ENCODE measurements at regions not wholly inside any gene's neighbourhood (a gene's known extent, or its start where the extent isn't known, plus 50 kb on each side); places are given as distances from the start of the nearest gene placed in this dataset.

DNA sequence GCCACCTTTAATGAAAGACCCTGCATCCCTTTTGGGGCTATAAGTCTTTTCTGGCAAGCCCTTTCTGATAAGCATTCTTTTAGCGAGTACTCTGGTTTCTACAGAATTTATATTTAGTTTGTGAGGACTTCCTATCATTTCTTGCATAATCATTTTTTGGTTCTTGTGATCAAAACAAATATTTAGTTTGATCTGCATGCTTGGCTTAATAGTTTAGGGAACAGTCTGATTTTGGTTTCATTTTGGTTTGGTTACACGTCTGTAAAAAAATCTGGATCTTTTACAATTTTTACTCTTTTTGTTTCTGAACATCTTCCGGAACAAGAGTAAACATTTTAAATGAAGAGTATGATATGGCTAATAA, 1074.4 kb downstream of the CDH9 start:
- no peak for DNase-seq

DNA sequence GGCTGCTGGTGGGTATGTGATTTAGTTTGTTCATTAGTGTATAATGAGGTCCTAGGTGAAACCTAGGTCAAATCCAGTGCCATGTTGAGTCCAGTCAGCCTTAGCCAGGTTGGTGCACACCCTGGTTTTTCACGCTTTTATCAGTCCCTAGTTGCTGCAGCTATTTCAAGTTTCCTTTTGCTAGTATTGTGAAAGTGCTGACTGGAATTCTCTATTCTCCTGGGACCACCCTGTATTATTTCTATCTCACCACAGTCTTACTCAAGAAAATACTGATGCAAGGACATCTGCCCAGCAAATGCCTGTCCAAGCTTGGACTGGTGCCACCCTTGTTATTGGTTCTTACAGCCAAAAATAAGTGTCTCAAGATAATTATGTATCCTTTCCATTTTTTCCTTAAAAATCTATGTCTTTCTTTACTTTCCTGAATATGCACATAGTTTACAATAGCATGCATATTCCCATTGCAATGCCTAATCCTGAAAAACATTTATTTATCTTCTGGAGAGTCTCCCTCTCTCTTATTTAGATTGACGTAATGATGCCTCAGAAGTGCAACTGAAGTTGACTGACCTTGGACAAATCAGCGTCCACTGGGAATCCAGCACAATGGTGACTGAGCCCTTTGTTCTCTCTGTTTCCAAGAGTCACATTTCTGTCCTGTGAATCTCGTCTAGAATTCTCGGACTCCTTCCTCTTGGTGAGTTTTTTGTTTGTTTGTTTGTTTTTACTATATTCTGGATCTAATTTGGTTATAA, 1075.0 kb downstream of the CDH9 start:
- DNase-seq, result no peak

DNA sequence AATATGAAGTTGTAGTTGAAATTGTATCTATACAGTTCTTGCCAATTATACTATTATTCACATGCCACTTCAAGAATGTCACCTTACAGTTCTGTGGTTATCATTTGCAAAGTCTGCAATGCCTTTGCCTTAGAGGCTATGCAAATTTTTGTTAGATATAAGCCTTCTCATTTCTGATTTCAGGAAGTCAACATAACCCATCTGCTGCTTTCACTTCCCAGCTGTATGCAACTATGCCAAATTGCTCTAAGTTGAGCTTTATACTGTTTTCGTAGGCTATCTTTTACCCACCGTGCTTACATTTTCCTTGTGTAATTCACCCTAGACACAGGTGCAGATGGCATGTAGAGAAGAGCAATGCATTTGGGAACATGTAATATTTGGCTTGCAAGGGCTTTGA, 1083.0 kb downstream of the CDH9 start:
- DNase-seq, result no peak

DNA sequence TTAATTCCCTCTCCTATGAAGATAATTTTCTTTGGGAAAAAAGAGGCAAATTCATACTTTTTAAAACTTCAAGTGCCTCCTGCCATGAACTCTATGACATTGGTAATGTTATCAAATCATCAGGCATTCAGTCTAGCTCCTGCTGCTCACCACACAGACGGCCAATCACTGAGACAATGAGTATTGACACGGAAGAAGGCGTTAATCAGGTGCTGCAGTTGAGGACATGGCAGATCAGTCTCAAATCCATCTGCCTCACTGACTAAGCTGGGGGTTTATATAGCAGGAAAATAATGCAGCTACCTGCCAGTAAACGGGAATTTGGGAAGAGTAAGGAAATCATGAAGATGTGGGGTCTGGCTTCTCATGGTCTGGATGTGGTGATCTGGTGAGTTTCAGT, 1087.7 kb downstream of the CDH9 start:
- DNase-seq, result no peak

DNA sequence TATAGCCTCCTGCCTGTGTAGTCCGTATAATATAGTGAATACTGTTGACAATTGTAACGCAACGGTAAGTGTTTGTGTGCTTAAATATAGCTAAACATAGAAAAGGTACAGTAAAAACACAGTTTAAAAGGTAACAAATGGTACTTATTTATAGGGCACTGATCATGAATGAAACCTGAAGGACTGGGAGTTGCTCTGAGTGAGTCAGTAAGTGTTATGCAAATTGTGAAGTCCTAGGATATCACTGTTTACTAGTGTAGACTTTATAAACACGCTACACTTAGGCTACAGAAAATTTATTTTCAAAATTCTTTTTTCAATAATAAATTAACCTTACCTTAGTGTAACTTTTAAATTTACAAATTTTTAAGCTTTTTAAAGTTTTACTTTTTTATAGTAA, 1090.1 kb downstream of the CDH9 start:
- no peak for DNase-seq

DNA sequence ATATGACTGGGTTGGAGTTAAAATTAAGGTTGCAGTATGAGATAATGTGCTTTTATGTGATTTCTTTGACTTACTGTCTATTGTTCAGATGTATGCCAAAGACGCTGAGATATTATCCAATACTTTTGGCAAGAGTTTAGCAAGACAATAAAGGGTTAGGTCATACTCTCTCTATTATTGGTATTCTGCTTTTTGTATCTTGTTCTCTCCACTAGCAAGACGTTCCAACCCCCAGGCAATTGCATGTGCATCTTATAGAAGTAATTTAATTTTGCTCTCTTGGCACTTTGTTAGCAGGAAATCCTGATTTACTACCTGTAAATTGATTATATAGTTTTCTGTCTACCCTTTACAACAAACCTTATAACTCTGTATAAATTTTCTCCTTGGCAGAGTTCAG, 1093.6 kb downstream of the CDH9 start:
- DNase-seq, result no peak

DNA sequence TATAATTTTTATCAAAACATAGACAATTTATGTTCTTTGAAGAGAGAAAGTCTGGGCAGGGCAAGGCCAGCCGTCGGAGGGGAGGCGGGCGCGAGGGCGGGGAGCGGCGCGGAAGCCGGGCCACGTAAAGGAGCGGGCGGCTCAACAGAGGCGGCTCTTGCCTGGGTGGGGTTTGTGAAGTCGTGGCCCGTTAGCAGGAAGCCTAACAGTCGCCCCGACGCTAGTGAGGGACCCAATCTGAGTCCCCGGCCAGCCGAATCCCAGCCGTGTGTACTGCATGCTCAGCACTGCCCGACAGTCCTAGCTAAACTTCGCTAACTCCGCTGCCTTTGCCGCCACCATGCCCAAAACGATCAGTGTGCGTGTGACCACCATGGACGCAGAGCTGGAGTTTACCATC, 1129.2 kb downstream of the CDH9 start:
- DNase-seq, result no peak

DNA sequence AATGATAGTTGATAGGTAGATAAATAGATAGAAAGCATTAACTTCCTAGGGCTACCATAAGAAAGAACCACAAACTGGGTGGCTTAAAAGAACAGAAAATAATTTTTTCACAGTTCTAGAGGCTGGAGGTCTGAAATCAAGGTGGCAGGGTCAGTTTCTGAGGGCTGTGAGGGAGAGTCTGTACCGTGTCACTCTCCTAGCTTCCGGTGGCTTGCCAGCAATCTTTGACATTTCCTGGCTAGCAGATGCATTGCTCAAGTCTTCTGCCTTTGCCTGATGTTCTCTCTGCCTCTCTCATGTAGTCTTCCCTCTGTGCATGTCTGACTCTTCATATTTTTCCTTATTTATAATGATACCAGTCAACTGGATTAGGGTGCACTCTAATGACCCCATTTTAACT, 1132.7 kb downstream of the CDH9 start:
- no peak for DNase-seq

DNA sequence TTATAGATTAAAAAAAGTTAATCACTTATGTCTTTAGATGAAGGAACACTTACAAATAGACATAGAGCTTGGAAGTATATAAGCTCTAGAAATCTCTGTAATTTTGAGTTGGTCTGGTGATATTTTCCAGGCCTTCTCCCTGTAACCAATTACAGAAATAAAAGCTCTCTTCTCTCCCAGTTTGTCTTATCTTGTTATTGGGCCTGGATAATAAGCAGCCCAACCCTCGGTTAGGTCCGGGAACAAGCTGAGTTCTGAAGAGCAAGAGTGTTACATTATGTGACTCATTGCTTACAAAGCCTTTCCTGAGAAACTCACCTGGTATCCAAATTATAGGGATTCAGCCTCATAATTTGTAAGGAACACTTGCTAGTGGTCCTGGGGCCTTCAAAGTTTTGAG, 1146.2 kb downstream of the CDH9 start:
- peak; percentile 67 for DNase-seq

DNA sequence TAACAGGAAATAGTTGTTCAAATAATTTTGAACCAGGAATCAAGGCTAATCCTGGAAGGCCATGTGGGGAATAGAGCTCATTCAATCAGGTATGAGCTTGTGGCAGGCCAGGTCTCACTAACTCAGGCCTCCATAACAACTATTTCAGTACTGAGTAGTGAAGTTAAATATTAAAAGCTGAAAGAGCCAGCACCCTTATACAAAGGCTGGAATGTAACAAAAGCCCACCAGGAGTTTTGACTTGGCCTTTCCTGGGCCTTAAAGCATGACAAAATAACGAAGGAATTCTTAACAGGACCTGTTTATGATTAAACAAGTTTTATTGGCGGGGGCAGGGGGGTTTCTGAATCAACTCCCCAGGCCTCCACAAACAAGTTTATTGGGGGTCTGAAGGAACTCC, 1146.7 kb downstream of the CDH9 start:
- DNase-seq, result no peak

DNA sequence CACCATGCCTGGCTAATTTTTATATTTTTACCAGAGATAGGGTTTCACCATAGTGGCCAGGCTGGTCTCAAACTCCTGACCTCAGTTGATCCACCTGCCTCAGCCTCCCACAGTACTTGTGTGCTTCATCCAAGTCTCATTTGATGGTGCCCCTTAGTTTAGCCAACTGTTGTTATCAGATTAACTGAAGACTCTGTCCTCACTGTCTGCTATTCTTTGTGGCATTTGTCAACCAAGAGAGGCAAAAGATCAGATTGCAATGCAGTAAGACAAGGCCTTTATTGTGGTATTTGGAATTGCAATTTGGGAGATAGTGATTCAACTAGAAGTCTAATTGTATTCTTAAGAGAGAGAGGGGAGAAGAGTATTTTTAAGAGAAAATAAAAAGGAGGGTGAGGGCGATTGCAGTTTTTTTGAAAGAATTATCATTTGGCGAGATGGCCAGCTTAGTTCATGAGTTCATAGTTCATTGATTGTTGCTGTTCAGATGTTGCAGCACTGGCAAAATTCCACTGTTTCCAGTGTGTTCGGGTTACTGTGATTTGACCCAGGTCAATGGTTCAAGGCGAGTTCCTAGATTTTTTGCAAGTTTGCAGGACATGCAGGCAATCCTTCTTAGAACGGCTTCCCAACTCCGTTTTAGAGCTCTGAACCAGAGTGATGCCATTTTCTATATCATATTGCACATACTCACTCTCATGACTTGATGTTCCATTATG, 1156.9 kb downstream of the CDH9 start:
- no peak for DNase-seq

DNA sequence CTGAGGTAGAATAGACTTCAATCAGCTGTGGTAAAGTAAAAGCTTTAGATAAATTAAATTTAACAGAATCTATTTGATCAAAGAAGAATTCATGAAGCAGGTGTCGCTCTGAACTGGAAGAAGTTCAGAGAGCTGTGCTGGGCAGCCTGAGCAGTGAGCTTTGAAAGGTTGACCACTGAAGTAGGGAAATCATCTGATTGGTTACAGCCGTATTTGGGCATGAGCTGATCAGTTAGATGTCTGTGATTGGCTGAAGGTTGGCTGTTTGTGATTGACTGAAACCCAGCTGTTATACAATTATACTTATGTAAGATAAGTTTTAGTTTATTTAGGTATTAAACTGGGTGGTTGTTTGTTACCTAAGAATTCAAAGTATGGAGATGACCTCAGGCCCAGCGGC, 1174.6 kb downstream of the CDH9 start:
- no peak for DNase-seq

DNA sequence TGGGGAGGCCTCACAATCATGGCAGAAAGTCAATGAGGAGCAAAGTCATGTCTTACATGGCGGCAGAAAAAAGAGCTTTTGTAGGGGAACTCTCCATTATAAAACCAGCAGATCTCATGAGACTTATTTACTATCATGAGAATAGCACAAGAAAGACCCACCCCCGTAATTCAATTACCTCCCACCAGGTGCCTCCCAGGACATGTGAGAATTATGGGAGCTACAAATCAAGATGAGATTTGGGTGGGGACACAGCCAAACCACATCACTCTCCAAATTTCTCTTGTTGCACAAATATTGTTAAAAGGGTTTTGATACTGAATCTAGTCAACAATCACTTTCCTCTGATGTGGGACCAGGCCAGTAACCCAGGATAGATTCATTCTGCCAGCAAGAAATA, 1176.1 kb downstream of the CDH9 start:
- DNase-seq, result no peak

DNA sequence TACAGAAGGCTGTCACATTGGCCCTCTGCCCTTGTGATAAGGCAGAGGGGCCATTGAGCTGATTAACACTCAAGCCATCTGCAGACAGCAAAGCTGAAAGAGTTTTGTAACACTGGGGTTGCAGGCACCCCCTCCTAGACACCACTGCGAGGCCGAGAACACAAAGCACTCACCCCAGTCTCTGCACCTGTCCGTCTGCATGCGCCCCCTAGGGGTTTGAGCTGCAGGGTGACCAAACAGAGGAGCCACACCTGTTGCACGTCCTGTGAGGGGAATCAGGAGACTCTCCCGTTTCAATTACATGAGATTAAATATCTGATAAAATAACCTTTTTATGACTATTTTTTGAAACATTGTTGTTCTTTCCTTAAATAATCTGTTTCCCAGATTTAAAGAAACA, 1180.4 kb downstream of the CDH9 start:
- no peak for DNase-seq

DNA sequence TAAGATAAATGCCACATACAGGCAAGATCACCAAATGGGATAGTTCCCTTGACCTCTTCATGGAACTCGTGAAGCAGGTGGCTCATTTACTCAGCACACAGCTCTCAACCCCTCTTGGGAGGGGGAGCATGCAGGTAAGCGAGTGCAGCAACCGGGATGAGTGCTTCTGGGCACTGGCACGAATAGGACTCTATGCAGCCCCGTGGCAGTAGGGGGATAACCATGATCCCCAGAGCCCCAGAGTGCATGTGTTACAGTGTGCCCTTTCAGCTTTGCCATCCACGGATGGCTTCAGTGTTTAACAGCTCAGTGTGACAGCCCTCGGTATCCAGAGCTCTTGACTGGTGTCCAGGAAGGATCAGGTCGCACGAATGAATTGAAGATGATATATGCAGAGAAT, 1187.1 kb downstream of the CDH9 start:
- DNase-seq, result no peak

DNA sequence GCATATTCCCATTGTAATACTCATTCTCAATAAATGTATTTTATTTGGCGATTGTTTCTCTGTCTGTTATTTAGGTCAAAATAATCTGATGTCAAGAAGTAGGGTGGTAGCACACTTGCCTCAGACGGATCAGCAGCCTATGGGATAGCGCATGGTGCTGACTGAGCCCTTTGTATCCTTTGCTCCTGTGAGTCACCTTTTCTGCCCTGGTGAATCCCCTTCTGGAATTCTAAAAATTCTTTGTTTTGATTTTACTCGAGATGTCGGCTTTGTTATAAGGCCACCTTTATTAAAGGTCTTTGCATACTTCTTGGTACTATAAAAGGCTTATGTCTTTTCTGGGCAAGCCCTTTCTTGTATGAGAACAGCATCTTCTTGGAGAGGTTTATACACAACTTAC, 1187.8 kb downstream of the CDH9 start:
- peak; percentile 79 for DNase-seq

DNA sequence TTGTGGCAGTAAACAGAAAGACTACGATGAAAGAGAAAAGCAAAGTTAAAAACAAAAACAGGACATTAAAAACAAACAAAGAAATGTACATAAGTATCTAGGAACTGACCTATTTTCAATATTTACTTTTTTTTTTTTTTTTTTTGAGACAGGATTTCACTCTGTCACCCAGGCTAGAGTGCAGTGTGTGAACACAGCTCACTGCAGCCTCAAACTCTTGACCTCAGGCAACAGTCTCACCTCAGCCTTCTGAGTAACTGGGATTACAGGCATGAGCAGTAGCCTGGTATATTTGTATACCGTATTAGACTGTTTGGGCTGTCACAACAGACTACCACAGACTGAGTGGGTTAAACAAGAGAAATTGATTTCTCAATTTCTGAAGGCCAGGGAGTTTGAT, 1189.1 kb downstream of the CDH9 start:
- no peak for DNase-seq

DNA sequence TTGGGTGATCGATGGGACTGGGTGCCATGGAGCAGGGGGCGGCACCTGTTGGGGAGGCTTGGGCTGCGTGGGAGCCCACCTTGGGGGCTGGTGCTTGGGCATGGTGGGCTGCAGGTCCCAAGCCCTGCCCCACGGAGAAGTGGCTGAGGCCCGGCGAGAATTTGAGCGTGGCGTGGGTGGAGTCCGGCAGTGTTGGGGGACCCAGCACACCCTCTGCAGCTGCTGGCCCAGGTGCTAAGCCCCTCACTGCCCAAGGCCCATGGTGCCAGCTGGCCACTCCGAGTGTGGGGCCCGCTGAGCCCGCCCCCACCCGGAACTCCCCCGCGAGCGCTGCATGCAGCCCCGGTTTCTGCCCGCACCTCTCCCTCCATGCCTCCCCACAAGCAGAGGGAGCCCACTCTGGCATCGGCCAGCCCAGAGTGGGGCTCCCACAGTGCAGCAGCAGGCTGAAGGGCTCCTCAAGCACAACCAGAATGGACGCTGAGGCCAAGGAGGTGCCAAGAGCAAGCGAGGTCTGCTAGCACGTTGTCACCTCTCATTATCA, 1178.6 kb upstream of the CDH10 start:
- no peak for DNase-seq
